OCI-LY7 (cell line): ENCODE measurements at regions not wholly inside any gene's neighbourhood (a gene's known extent, or its start where the extent isn't known, plus 50 kb on each side); places are given as distances from the start of the nearest gene placed in this dataset.

Source experiments
- BruUV-seq: library from RNA; stranded (reverse); fragments of 400-500 nt; replicated peaks from 2 replicates; lab custom pipeline; 2021; lab: Mats Ljungman, UMichigan
- CTCF ChIA-PET: fragments of 300-600 bp; sonication (Branson Sonifier 250); formaldehyde crosslinking; loops from one replicate; lab custom pipeline; 2022; ENCODE audit warnings: antibody characterized with exemption; ENCODE audit not compliant: unreplicated experiment; lab: Charles Lee
- POLR2A ChIA-PET: fragments of 300-600 bp; sonication (Branson Sonifier 250); formaldehyde crosslinking; loops from one replicate; lab custom pipeline; 2022; ENCODE audit warnings: antibody characterized with exemption; lab: Charles Lee
- DNase-seq: peaks from one replicate; pipeline ENCODE4 v3.0.0-alpha.2; 2015; ENCODE audit warnings: low spot score
- H2AFZ ChIP-seq: fragments of 200-600 bp; sonication (generic), shearing (Covaris generic); 2 replicates; pipeline ENCODE4 v1.6.1; 2014; ENCODE audit warnings: mild to moderate bottlenecking, antibody characterized with exemption, low read length, moderate library complexity
- H3K27ac ChIP-seq: fragments of 200-600 bp; sonication (generic); 2 replicates; pipeline ENCODE4 v1.5.1; 2014; ENCODE audit warnings: mixed run types, low read depth, mild to moderate bottlenecking, moderate library complexity, low read length, inconsistent platforms; ENCODE audit not compliant: poor library complexity, severe bottlenecking
- H3K36me3 ChIP-seq: fragments of 200-600 bp; sonication (generic); 2 replicates; pipeline ENCODE4 v1.6.1; 2014; ENCODE audit warnings: mild to moderate bottlenecking, antibody characterized with exemption, low read length, moderate library complexity, mixed read lengths; ENCODE audit not compliant: insufficient read depth
- H3K4me1 ChIP-seq: fragments of 200-600 bp; sonication (generic); 2 replicates; pipeline ENCODE4 v1.5.1; 2014; ENCODE audit warnings: mild to moderate bottlenecking, low read length; ENCODE audit not compliant: insufficient read depth, poor library complexity, severe bottlenecking
- H3K4me2 ChIP-seq: fragments of 200-600 bp; sonication (generic); 2 replicates; pipeline ENCODE4 v1.6.1; 2014; ENCODE audit warnings: mild to moderate bottlenecking, low read length
- H3K4me3 ChIP-seq: fragments of 200-600 bp; sonication (generic); 2 replicates; pipeline ENCODE4 v1.5.1; 2014; ENCODE audit warnings: mild to moderate bottlenecking, low read depth, low read length; ENCODE audit not compliant: poor library complexity, severe bottlenecking
- H3K79me2 ChIP-seq: fragments of 200-600 bp; sonication (generic); 2 replicates; pipeline ENCODE4 v1.6.1; 2016; ENCODE audit warnings: low read depth, mild to moderate bottlenecking, low read length, moderate library complexity, mixed read lengths; ENCODE audit not compliant: insufficient read depth
- H3K9me2 ChIP-seq: fragments of 200-600 bp; sonication (generic); 2 replicates; pipeline ENCODE4 v1.6.1; 2016; ENCODE audit warnings: mild to moderate bottlenecking, low read length, mixed read lengths; ENCODE audit not compliant: insufficient read depth
- H3K9me3 ChIP-seq: fragments of 200-600 bp; sonication (generic); 2 replicates; pipeline ENCODE4 v1.6.1; 2014; ENCODE audit warnings: mild to moderate bottlenecking, mixed run types, low read length, mixed read lengths
- H4K20me1 ChIP-seq: fragments of 200-600 bp; sonication (generic); 2 replicates; pipeline ENCODE4 v1.6.1; 2014; ENCODE audit warnings: mild to moderate bottlenecking, antibody characterized with exemption, low read length, moderate library complexity, mixed read lengths; ENCODE audit not compliant: insufficient read depth
- CTCF ChIP-seq: fragments of 200-600 bp; sonication (generic); conservative IDR thresholded peaks from 2 replicates; pipeline ENCODE4 v1.5.1; 2014; ENCODE audit warnings: mild to moderate bottlenecking, antibody characterized with exemption, low read length, moderate library complexity, mixed read lengths
- EZH2phosphoT487 ChIP-seq: fragments of 200-600 bp; sonication (generic); IDR thresholded peaks from 2 replicates; pipeline ENCODE4 v1.6.1; 2018; ENCODE audit warnings: low read depth, borderline replicate concordance, mild to moderate bottlenecking, mixed run types, antibody characterized with exemption, low read length, moderate library complexity, mixed read lengths
- intact Hi-C: fragments of 100-400 bp; cut with micrococcal nuclease; formaldehyde crosslinking; loops from one replicate; pipeline ENCODE4 v1.10.0; 2022; ENCODE audit not compliant: unreplicated experiment

- no TSS peak for BruUV-seq
- H4K20me1 ChIP-seq: no peaks in the 10 kb centered on the region
- no peak overlapping the region for H2AFZ ChIP-seq
- DNase-seq: no peak
- no peak overlapping the region for H3K4me3 ChIP-seq
- no peaks in the 10 kb centered on the region for H3K4me1 ChIP-seq
- H3K4me2 ChIP-seq: no peak overlapping the region
- ChIA-PET CTCF (interaction anchor here (0.6 kb wide), 1 partner anchor 683 kb away, joined by 5 read pairs; no protein-coding TSS in a partner anchor), POLR2A (no interaction called here)
- H3K9me2 ChIP-seq: no peaks in the 10 kb centered on the region
- H3K9me3 ChIP-seq: no peaks in the 10 kb centered on the region
- no peak for TF ChIP-seq EZH2phosphoT487
- TF ChIP-seq CTCF: no peak
- no peaks in the 10 kb centered on the region for H3K79me2 ChIP-seq
- no peak overlapping the region for H3K27ac ChIP-seq
- H3K36me3 ChIP-seq: no peaks in the 10 kb centered on the region
- intact Hi-C loops: no loop called here
Measured at GRCh38 chr5:71957292-71957898, 149.9 kb upstream of the MAP1B start.

GRCh38 chr5:71960195-71960594 is 147.1 kb upstream of the MAP1B start:
- CTCF ChIA-PET: no interaction called here
- Histone ChIP-seq H3K4me2 (no peak overlapping the region), H3K36me3 (no peaks in the 10 kb centered on the region), H3K9me2 (no peaks in the 10 kb centered on the region), H3K4me1 (no peaks in the 10 kb centered on the region), H3K79me2 (no peaks in the 10 kb centered on the region), H3K27ac (no peak overlapping the region), H3K9me3 (no peaks in the 10 kb centered on the region), H3K4me3 (no peak overlapping the region), H4K20me1 (no peaks in the 10 kb centered on the region), H2AFZ (no peak overlapping the region)
- TF ChIP-seq EZH2phosphoT487 (no peak), CTCF (no peak)
- POLR2A ChIA-PET: no interaction called here
- intact Hi-C loops: no loop called here
- BruUV-seq: no TSS peak
- no peak for DNase-seq

GRCh38 chr5:71961786-71962185 is 145.5 kb upstream of the MAP1B start:
- CTCF ChIA-PET: no interaction called here
- Histone ChIP-seq H3K9me2 (no peaks in the 10 kb centered on the region), H3K4me3 (no peak overlapping the region), H3K4me1 (no peaks in the 10 kb centered on the region), H2AFZ (no peak overlapping the region), H3K79me2 (no peaks in the 10 kb centered on the region), H4K20me1 (no peaks in the 10 kb centered on the region), H3K9me3 (no peaks in the 10 kb centered on the region), H3K36me3 (no peaks in the 10 kb centered on the region), H3K4me2 (no peak overlapping the region), H3K27ac (no peak overlapping the region)
- intact Hi-C loops: no loop called here
- DNase-seq: no peak
- BruUV-seq: no TSS peak
- POLR2A ChIA-PET: no interaction called here
- TF ChIP-seq CTCF (no peak), EZH2phosphoT487 (no peak)
